Panc1 (cell line): ENCODE measurements at regions not wholly inside any gene's neighbourhood (a gene's known extent, or its start where the extent isn't known, plus 50 kb on each side); places are given as distances from the start of the nearest gene placed in this dataset.

Source experiments
- ATAC-seq: fragments of 200-7000 bp; cut with Tn5 transposase; 2 replicates; pipeline ENCODE4 v1.9.1; 2020; ENCODE audit warnings: mild to moderate bottlenecking, moderate library complexity
- BruUV-seq: library from RNA; stranded (reverse); fragments of 400-500 nt; replicated peaks from 2 replicates; lab custom pipeline; 2021; lab: Mats Ljungman, UMichigan
- CTCF ChIA-PET: fragments of 300-600 bp; sonication (Branson Sonifier 250); formaldehyde crosslinking; loops from one replicate; lab custom pipeline; 2022; ENCODE audit warnings: antibody characterized with exemption; lab: Charles Lee
- POLR2A ChIA-PET: fragments of 300-600 bp; sonication (Branson Sonifier 250); formaldehyde crosslinking; loops from one replicate; lab custom pipeline; 2022; ENCODE audit warnings: antibody characterized with exemption; lab: Charles Lee
- DNase-seq: peaks from one replicate; pipeline ENCODE4 v3.0.0-alpha.2; 2010; ENCODE audit warnings: low read depth, low spot score
- H3K27ac ChIP-seq: 2 replicates; pipeline ENCODE4 v1.5.1; 2011; ENCODE audit warnings: mild to moderate bottlenecking, low read length, inconsistent platforms
- H3K27me3 ChIP-seq: fragments of 200-500 bp; sonication (Bioruptor generic); 2 replicates; pipeline ENCODE4 v1.6.0; 2014; ENCODE audit warnings: low read length, inconsistent platforms; ENCODE audit not compliant: control insufficient read depth, insufficient read depth
- H3K36me3 ChIP-seq: fragments of 200-500 bp; sonication (Bioruptor generic); 2 replicates; pipeline ENCODE4 v1.5.1; 2014; ENCODE audit warnings: inconsistent platforms, mild to moderate bottlenecking, low read length, moderate library complexity; ENCODE audit not compliant: control insufficient read depth, insufficient read depth
- H3K4me1 ChIP-seq: 2 replicates; pipeline ENCODE4 v1.5.1; 2011; ENCODE audit warnings: inconsistent platforms, mild to moderate bottlenecking, low read length, moderate library complexity; ENCODE audit not compliant: control insufficient read depth, insufficient read depth
- H3K4me3 ChIP-seq, 2 experiments: 2 replicates each; pipeline ENCODE4 v1.5.1; 2011 to 2012; ENCODE audit warnings: low read depth in 2 of 2, low read length in 2 of 2, mild to moderate bottlenecking in 2 of 2, inconsistent platforms in 1 of 2, moderate library complexity in 1 of 2
- H3K9me3 ChIP-seq: fragments of 200-500 bp; sonication (Bioruptor generic); 2 replicates; pipeline ENCODE4 v1.5.1; 2014; ENCODE audit warnings: low read depth, mild to moderate bottlenecking, inconsistent platforms, low read length, moderate library complexity; ENCODE audit not compliant: control insufficient read depth, insufficient read depth
- CTCF ChIP-seq: fragments of 450-650 bp; IDR thresholded peaks from 2 replicates; pipeline ENCODE4 v1.5.1; 2017; ENCODE audit warnings: mild to moderate bottlenecking
- POLR2AphosphoS5 ChIP-seq: IDR thresholded peaks from 2 replicates; pipeline ENCODE4 v1.6.1; 2012; ENCODE audit warnings: mild to moderate bottlenecking, low read depth, low read length, moderate library complexity
- REST ChIP-seq, 2 experiments: IDR thresholded peaks; 2 replicates each; pipeline ENCODE4 v1.6.1; 2011 to 2012; ENCODE audit warnings: low read depth in 2 of 2, control low read depth in 1 of 2, low read length in 1 of 2, mild to moderate bottlenecking in 1 of 2, moderate library complexity in 1 of 2; ENCODE audit not compliant: insufficient read depth in 1 of 2
- SIN3A ChIP-seq: IDR thresholded peaks from 2 replicates; pipeline ENCODE4 v1.6.1; 2012; ENCODE audit warnings: low read depth, mild to moderate bottlenecking, low read length, moderate library complexity, borderline replicate concordance; ENCODE audit not compliant: insufficient read depth
- TCF7L2 ChIP-seq: IDR thresholded peaks from 2 replicates; pipeline ENCODE4 v1.6.1; 2011; ENCODE audit warnings: mild to moderate bottlenecking, low read depth, low read length, inconsistent platforms
- in situ Hi-C: cut with HindIII; loops from 2 replicates; pipeline ENCODE4 v1.10.0; 2016; ENCODE audit warnings: low sequenced_read_pairs, low pct_unique_long_range_greater_than_20kb
- intact Hi-C: fragments of 100-400 bp; cut with micrococcal nuclease; formaldehyde crosslinking; loops from one replicate; pipeline ENCODE4 v1.10.0; 2022; ENCODE audit not compliant: unreplicated experiment

- ChIA-PET CTCF (no interaction called here), POLR2A (no interaction called here)
- Histone ChIP-seq H3K36me3 (no peaks in the 10 kb centered on the region), H3K27ac (no peak overlapping the region), H3K4me1 (no peaks in the 10 kb centered on the region), H3K9me3 (no peaks in the 10 kb centered on the region), H3K4me3 (no peak overlapping the region), H3K27me3 (no peaks in the 10 kb centered on the region)
- no peak for ATAC-seq
- TF ChIP-seq REST (IDR thresholded peaks at IDR 0.05; ENCODE audit: insufficient read depth in 1 of 2, low read depth in 2 of 2, low read length in 1 of 2) (no peak), CTCF (no peak), POLR2AphosphoS5 (no peak), SIN3A (no peak), TCF7L2 (no peak)
- in situ Hi-C loops: no loop called here
- DNase-seq: no peak
- intact Hi-C loops: no loop called here
- no TSS peak for BruUV-seq
Measured at GRCh38 chr1:195082183-195082582, 1526.1 kb downstream of the KCNT2 start.

GRCh38 chr1:195076682-195077081 is 1531.6 kb downstream of the KCNT2 start:
- DNase-seq (no peak), ATAC-seq (no peak)
- no TSS peak for BruUV-seq
- POLR2A ChIA-PET: no interaction called here
- CTCF ChIA-PET: no interaction called here
- H3K4me3 ChIP-seq: no peak overlapping the region
- in situ Hi-C loops (no loop called here), intact Hi-C loops (no loop called here)
- no peak overlapping the region for H3K27ac ChIP-seq
- no peaks in the 10 kb centered on the region for H3K36me3 ChIP-seq
- no peaks in the 10 kb centered on the region for H3K27me3 ChIP-seq
- H3K4me1 ChIP-seq: no peaks in the 10 kb centered on the region
- H3K9me3 ChIP-seq: no peaks in the 10 kb centered on the region
- no peak for TF ChIP-seq SIN3A
- TF ChIP-seq CTCF: no peak
- TF ChIP-seq POLR2AphosphoS5: no peak
- no peak for TF ChIP-seq REST (IDR thresholded peaks at IDR 0.05; ENCODE audit: insufficient read depth in 1 of 2, low read depth in 2 of 2, low read length in 1 of 2)
- TF ChIP-seq TCF7L2: no peak
